GM20000 (cell line): ENCODE measurements at regions not wholly inside any gene's neighbourhood (a gene's known extent, or its start where the extent isn't known, plus 50 kb on each side); places are given as distances from the start of the nearest gene placed in this dataset.

ENCODE experiments used
- DNase-seq: peaks from one replicate; pipeline ENCODE4 v3.0.0; 2012; ENCODE audit warnings: low spot score
- CTCF ChIP-seq: IDR thresholded peaks from 2 replicates; pipeline ENCODE4 v1.5.1; 2012; ENCODE audit warnings: mild to moderate bottlenecking, control low read depth; ENCODE audit errors: extremely low read depth, missing control alignments

GRCh38 chr11:134950692-134951304 lies 538.8 kb upstream of the B3GAT1 start:
- TF ChIP-seq CTCF: no peak
- DNase-seq: no peak

GRCh38 chr11:134949121-134950090 lies 537.4 kb upstream of the B3GAT1 start:
- no peak for DNase-seq
- no peak for TF ChIP-seq CTCF

GRCh38 chr11:134947556-134947955 lies 535.5 kb upstream of the B3GAT1 start:
- no peak for DNase-seq
- no peak for TF ChIP-seq CTCF

DNA sequence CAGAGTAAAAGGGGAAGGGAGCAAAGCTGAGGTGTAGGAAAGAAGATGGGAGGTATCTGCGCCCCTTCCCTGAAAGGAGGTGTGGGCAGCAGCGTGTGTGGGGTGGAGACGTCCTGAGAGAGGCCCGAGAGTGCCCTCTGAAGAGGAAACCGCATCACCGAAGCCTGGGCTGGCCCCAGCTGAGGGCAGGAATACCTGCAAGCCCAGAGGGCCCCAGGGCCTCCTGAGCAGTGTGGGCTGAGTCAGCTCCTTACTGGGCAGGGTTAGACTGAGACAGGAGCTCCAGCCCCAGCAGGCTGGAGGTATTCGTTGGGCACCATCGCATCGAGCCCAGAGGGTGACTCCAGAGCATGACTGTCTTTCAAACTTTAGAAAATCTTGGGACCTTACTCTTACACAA lies 534.0 kb upstream of the B3GAT1 start:
- no peak for TF ChIP-seq CTCF
- no peak for DNase-seq

- TF ChIP-seq CTCF: no peak
Measured at GRCh38 chr11:134944986-134945385, 532.9 kb upstream of the B3GAT1 start.

GRCh38 chr11:134944131-134944530 lies 532.1 kb upstream of the B3GAT1 start:
- DNase-seq: no peak
- TF ChIP-seq CTCF: no peak

More at GRCh38 chr11:134944986-134945385, 532.9 kb upstream of the B3GAT1 start:
- DNase-seq: no peak

DNA sequence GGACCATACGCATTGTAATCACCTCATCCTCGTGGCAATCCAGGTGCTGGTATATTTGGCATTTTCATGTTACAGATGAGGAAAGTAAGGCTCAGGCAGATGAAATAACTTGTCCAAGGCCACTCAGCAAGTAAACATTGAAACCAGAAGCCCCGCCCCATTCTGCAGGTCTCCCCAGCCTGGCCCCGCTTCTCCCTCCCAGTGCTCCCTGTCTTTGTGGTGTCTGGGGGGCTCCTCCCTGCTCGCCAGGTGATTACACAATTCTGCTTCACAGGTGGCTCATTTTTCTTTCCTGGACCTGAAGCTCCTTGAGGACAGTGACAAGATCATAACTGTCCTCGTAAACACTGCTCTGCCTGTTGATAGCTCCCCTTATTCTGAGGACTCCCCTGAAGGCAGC lies 531.5 kb upstream of the B3GAT1 start:
- TF ChIP-seq CTCF: no peak
- no peak for DNase-seq
